ENCODE measurements at regions not wholly inside any gene's neighbourhood (a gene's known extent, or its start where the extent isn't known, plus 50 kb on each side); places are given as distances from the start of the nearest gene placed in this dataset.

DNA sequence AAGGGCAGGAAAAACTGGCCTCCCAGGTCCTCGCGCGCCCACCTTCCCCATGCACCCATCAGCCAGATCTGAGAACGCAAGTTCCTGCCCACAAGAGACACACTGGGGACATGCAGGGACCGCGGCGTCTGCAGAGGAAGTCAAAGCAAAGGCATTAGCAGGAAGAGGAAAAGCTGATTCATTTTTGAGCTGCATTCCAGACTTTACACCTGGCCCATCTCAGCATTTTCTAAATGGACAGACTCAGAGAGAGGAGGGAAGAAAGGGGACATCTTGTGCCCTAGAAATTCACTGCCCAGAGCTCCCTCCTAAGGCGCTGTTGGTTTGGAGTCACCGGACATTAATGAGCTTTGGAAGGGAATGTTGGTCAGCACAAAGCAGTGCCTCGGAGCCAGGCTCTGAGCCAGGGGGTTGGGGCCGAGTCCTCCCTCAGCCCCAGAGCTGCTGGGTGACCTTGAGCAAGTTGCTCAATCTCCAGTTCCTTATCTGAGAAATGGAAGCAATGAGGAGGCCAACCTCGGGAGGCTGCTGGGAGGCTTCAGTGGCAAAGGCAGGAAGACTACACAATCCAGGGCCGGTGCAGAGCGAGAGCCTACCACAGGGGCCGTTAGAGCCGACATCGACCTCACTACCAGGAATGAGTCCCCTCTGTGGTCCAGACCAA lies 150.5 kb upstream of the IQSEC1 start:
- no peak overlapping the region for H4K91ac ChIP-seq (ENCODE audit: low read length)
- no peak overlapping the region for H2BK120ac ChIP-seq (ENCODE audit: low read depth, low read length)
- H3K36me3 ChIP-seq (ENCODE audit: control insufficient read depth in 1 of 2, insufficient read depth in 2 of 2, low read depth in 1 of 2, low read length in 2 of 2) = no peaks in the 10 kb centered on the region
- no peak overlapping the region for H3K4ac ChIP-seq (ENCODE audit: low read depth in 1 of 2, low read length in 2 of 2)
- H3K23ac ChIP-seq (ENCODE audit: low read length in 2 of 2) = no peak overlapping the region
- H3K27ac ChIP-seq (ENCODE audit: low read length, poor library complexity, severe bottlenecking) = no peak overlapping the region
- H2BK12ac ChIP-seq (ENCODE audit: low read length in 2 of 2) = no peak overlapping the region
- H3K27me3 ChIP-seq (ENCODE audit: control insufficient read depth in 1 of 2, insufficient read depth in 1 of 2, low read length in 2 of 2) = peaks cover 6 to 31% of the 10 kb centered on the region in 2 experiments
- H3K4me1 ChIP-seq (ENCODE audit: control insufficient read depth, insufficient read depth, low read depth, low read length) = peaks cover 8% of the 10 kb centered on the region
- 84% methylated on average over 17 of the region's 17 CpGs for WGBS
- H3K9ac ChIP-seq (ENCODE audit: low read length) = no peak overlapping the region
- H3K9me3 ChIP-seq (ENCODE audit: control insufficient read depth, low read length) = no peaks in the 10 kb centered on the region
- H4K8ac ChIP-seq (ENCODE audit: low read length) = no peak overlapping the region
- peak overlapping the region in 1 of 2 experiments; percentile 64 for H3K14ac ChIP-seq (ENCODE audit: low read length in 2 of 2)
- no peaks in the 10 kb centered on the region for H3K79me1 ChIP-seq (replicated peaks; ENCODE audit: low read length, poor library complexity, severe bottlenecking)
- DNase-seq = no peak
- H3K4me2 ChIP-seq (ENCODE audit: low read length, poor library complexity, severe bottlenecking) = no peak overlapping the region
- no peak overlapping the region for H3K18ac ChIP-seq (ENCODE audit: low read depth in 1 of 2, low read length in 2 of 2)
- no peak overlapping the region for H2BK5ac ChIP-seq (ENCODE audit: low read depth, low read length, poor library complexity, severe bottlenecking)
- H3K4me3 ChIP-seq (ENCODE audit: insufficient read depth in 1 of 2, low read depth in 1 of 2, low read length in 2 of 2) = no peak overlapping the region
- no peak overlapping the region for H2AFZ ChIP-seq (ENCODE audit: low read depth, low read length)
- no peak overlapping the region for H2AK5ac ChIP-seq (ENCODE audit: low read length, severe bottlenecking)
- no peak overlapping the region for H2BK15ac ChIP-seq (ENCODE audit: low read depth, poor library complexity, severe bottlenecking)

DNA sequence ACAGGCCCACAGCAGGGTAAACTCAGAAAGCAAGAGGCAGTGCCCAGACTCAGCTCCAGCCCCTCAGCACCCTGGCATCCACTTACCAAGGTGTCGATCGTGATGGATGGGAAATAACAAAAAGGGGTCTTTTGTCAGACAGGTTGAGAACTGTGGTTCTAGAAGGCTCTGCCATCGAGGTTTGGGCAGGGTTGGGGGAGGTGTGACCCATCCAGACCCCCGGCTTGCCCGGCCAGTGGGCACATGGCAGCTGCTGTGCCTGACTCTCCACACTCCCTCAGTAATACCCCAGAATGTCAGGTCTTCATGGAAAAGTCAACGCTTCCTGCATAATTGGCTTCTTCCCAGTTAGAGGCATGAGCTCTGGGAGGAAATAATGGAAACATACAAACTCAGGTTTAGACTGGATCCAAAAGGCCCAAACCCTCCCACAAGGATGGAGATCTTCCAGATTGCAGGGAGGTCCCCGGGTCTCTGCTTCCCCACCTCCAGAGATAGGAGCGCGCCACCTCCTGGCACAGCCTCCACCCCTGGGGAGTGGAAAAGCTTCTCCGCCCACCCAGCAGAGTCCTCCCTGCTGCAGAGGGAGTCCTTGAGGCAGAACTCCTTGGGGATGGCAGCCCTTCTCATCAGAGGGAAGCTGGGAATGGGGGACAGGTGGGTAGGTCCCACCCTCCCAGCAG lies 149.8 kb upstream of the IQSEC1 start:
- WGBS = 82% methylated on average over 8 of the region's 10 CpGs

DNA sequence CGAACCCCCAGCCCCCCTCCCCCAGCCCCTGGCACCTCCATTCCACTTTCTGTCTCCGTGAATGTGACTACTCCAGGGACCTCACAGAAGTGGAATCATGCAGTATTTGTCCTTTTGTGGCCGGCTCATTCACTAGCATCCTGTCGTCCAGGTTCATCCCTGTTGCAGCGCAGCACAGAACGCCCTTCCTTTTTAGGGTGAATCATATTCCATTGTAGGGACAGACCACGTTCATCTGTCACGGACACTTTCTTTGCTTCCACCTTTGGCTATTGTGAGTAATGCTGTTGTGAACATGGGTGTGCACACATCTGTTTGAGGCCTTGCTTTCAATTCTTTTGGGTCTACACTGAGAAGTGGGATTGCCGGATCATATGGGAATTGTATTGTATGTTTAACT lies 148.9 kb upstream of the IQSEC1 start:
- Histone ChIP-seq H3K9ac (ENCODE audit: low read length) (no peak overlapping the region), H3K4me3 (ENCODE audit: insufficient read depth in 1 of 2, low read depth in 1 of 2, low read length in 2 of 2) (no peak overlapping the region), H3K23ac (ENCODE audit: low read length in 2 of 2) (no peak overlapping the region), H2BK120ac (ENCODE audit: low read depth, low read length) (no peak overlapping the region), H3K27ac (ENCODE audit: low read length, poor library complexity, severe bottlenecking) (no peak overlapping the region), H2BK12ac (ENCODE audit: low read length in 2 of 2) (no peak overlapping the region), H2BK15ac (ENCODE audit: low read depth, poor library complexity, severe bottlenecking) (no peak overlapping the region), H2BK5ac (ENCODE audit: low read depth, low read length, poor library complexity, severe bottlenecking) (no peak overlapping the region), H3K4ac (ENCODE audit: low read depth in 1 of 2, low read length in 2 of 2) (no peak overlapping the region), H3K14ac (ENCODE audit: low read length in 2 of 2) (no peak overlapping the region), H3K4me1 (ENCODE audit: control insufficient read depth, insufficient read depth, low read depth, low read length) (peaks cover 19% of the 10 kb centered on the region), H4K8ac (ENCODE audit: low read length) (no peak overlapping the region), H3K9me3 (ENCODE audit: control insufficient read depth, low read length) (no peaks in the 10 kb centered on the region), H3K4me2 (ENCODE audit: low read length, poor library complexity, severe bottlenecking) (no peak overlapping the region), H3K79me1 (replicated peaks; ENCODE audit: low read length, poor library complexity, severe bottlenecking) (no peaks in the 10 kb centered on the region), H2AFZ (ENCODE audit: low read depth, low read length) (no peak overlapping the region), H3K27me3 (ENCODE audit: control insufficient read depth in 1 of 2, insufficient read depth in 1 of 2, low read length in 2 of 2) (peaks cover 6 to 37% of the 10 kb centered on the region in 2 experiments), H4K91ac (ENCODE audit: low read length) (no peak overlapping the region), H3K36me3 (ENCODE audit: control insufficient read depth in 1 of 2, insufficient read depth in 2 of 2, low read depth in 1 of 2, low read length in 2 of 2) (no peaks in the 10 kb centered on the region), H2AK5ac (ENCODE audit: low read length, severe bottlenecking) (no peak overlapping the region), H3K18ac (ENCODE audit: low read depth in 1 of 2, low read length in 2 of 2) (no peak overlapping the region)
- WGBS = 81% methylated on average over 8 of the region's 9 CpGs
- no peak for DNase-seq

More for the DNA sequence above, 149.8 kb upstream of the IQSEC1 start:
- Histone ChIP-seq H3K4me1 (ENCODE audit: control insufficient read depth, insufficient read depth, low read depth, low read length) (peaks cover 12% of the 10 kb centered on the region), H2BK5ac (ENCODE audit: low read depth, low read length, poor library complexity, severe bottlenecking) (no peak overlapping the region), H2BK15ac (ENCODE audit: low read depth, poor library complexity, severe bottlenecking) (no peak overlapping the region), H3K9me3 (ENCODE audit: control insufficient read depth, low read length) (no peaks in the 10 kb centered on the region), H4K91ac (ENCODE audit: low read length) (no peak overlapping the region), H3K79me1 (replicated peaks; ENCODE audit: low read length, poor library complexity, severe bottlenecking) (no peaks in the 10 kb centered on the region), H3K27ac (ENCODE audit: low read length, poor library complexity, severe bottlenecking) (no peak overlapping the region), H3K4me3 (ENCODE audit: insufficient read depth in 1 of 2, low read depth in 1 of 2, low read length in 2 of 2) (no peak overlapping the region), H2BK12ac (ENCODE audit: low read length in 2 of 2) (no peak overlapping the region), H3K18ac (ENCODE audit: low read depth in 1 of 2, low read length in 2 of 2) (no peak overlapping the region), H3K14ac (ENCODE audit: low read length in 2 of 2) (no peak overlapping the region), H3K4me2 (ENCODE audit: low read length, poor library complexity, severe bottlenecking) (no peak overlapping the region), H2AFZ (ENCODE audit: low read depth, low read length) (no peak overlapping the region), H3K4ac (ENCODE audit: low read depth in 1 of 2, low read length in 2 of 2) (no peak overlapping the region), H4K8ac (ENCODE audit: low read length) (no peak overlapping the region), H3K27me3 (ENCODE audit: control insufficient read depth in 1 of 2, insufficient read depth in 1 of 2, low read length in 2 of 2) (peaks cover 6 to 31% of the 10 kb centered on the region in 2 experiments), H2AK5ac (ENCODE audit: low read length, severe bottlenecking) (no peak overlapping the region), H3K36me3 (ENCODE audit: control insufficient read depth in 1 of 2, insufficient read depth in 2 of 2, low read depth in 1 of 2, low read length in 2 of 2) (no peaks in the 10 kb centered on the region), H3K9ac (ENCODE audit: low read length) (no peak overlapping the region), H2BK120ac (ENCODE audit: low read depth, low read length) (no peak overlapping the region), H3K23ac (ENCODE audit: low read length in 2 of 2) (no peak overlapping the region)
- no peak for DNase-seq

DNA sequence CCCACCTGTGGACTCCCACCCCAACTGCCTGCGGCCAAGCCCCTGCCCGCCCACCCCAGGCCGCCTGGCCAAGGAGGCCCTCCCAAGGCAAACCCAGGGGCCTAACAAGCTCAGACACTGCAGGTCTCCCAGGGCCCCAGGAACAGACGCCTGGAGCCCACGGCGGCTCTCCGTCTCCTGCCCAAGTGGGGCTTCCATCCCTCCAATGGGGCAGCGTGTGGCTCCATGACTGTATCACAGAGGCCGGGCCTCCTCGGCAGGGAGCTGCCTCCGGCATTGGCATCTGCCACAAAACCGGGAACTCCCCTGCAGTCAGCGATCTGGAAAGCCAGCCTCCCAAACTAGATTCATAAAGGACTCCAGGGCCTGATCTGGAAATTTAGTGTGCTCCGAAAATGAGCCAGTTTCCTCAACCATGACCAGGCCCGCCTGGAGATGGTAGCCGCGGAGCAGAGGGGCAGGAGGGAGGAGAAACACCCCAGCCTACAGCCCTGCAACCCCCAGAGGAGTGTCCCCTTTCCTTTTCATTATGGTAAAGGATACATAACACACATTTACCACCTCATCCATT lies 148.3 kb upstream of the IQSEC1 start:
- Histone ChIP-seq H2BK120ac (ENCODE audit: low read depth, low read length) (no peak overlapping the region), H3K9ac (ENCODE audit: low read length) (no peak overlapping the region), H2BK5ac (ENCODE audit: low read depth, low read length, poor library complexity, severe bottlenecking) (no peak overlapping the region), H3K27me3 (ENCODE audit: control insufficient read depth in 1 of 2, insufficient read depth in 1 of 2, low read length in 2 of 2) (peaks cover 6 to 42% of the 10 kb centered on the region in 2 experiments), H3K36me3 (ENCODE audit: control insufficient read depth in 1 of 2, insufficient read depth in 2 of 2, low read depth in 1 of 2, low read length in 2 of 2) (no peaks in the 10 kb centered on the region), H2BK15ac (ENCODE audit: low read depth, poor library complexity, severe bottlenecking) (no peak overlapping the region), H3K18ac (ENCODE audit: low read depth in 1 of 2, low read length in 2 of 2) (no peak overlapping the region), H3K4ac (ENCODE audit: low read depth in 1 of 2, low read length in 2 of 2) (no peak overlapping the region), H4K8ac (ENCODE audit: low read length) (no peak overlapping the region), H3K4me3 (ENCODE audit: insufficient read depth in 1 of 2, low read depth in 1 of 2, low read length in 2 of 2) (no peak overlapping the region), H3K4me2 (ENCODE audit: low read length, poor library complexity, severe bottlenecking) (no peak overlapping the region), H3K27ac (ENCODE audit: low read length, poor library complexity, severe bottlenecking) (no peak overlapping the region), H4K91ac (ENCODE audit: low read length) (no peak overlapping the region), H3K9me3 (ENCODE audit: control insufficient read depth, low read length) (no peaks in the 10 kb centered on the region), H3K14ac (ENCODE audit: low read length in 2 of 2) (no peak overlapping the region), H3K4me1 (ENCODE audit: control insufficient read depth, insufficient read depth, low read depth, low read length) (peaks cover 19% of the 10 kb centered on the region), H3K23ac (ENCODE audit: low read length in 2 of 2) (no peak overlapping the region), H2BK12ac (ENCODE audit: low read length in 2 of 2) (no peak overlapping the region), H2AK5ac (ENCODE audit: low read length, severe bottlenecking) (no peak overlapping the region), H3K79me1 (replicated peaks; ENCODE audit: low read length, poor library complexity, severe bottlenecking) (no peaks in the 10 kb centered on the region), H2AFZ (ENCODE audit: low read depth, low read length) (no peak overlapping the region)
- no peak for DNase-seq
- 88% methylated on average over 17 of the region's 17 CpGs for WGBS

All from mesenchymal stem cell (in vitro differentiated cells and primary cell).